HCT116 (cell line): ENCODE measurements at regions not wholly inside any gene's neighbourhood (a gene's known extent, or its start where the extent isn't known, plus 50 kb on each side); places are given as distances from the start of the nearest gene placed in this dataset.

Source experiments
- ATAC-seq: fragments of 200-7000 bp; cut with Tn5 transposase; 2 replicates; pipeline ENCODE4 v1.9.1; 2020; ENCODE audit warnings: mild to moderate bottlenecking, moderate library complexity
- BruUV-seq: library from RNA; stranded (reverse); fragments of 400-500 nt; replicated peaks from 2 replicates; lab custom pipeline; 2021; lab: Mats Ljungman, UMichigan
- CTCF ChIA-PET: fragments of 300-600 bp; sonication (Branson Sonifier 250); formaldehyde crosslinking; loops from one replicate; lab custom pipeline; 2021; ENCODE audit warnings: antibody characterized with exemption; lab: Charles Lee
- POLR2A ChIA-PET: fragments of 300-600, 350-600 bp; sonication (Branson Sonifier 250); formaldehyde crosslinking; loops from one replicate; lab custom pipeline; 2021; ENCODE audit warnings: antibody characterized with exemption; lab: Charles Lee
- RAD21 ChIA-PET, 2 experiments: fragments of 300-600 bp; sonication (Branson Sonifier 250); formaldehyde crosslinking; loops; one replicate each; lab custom pipeline; 2023; ENCODE audit warnings: low total read pairs in 2 of 2; ENCODE audit not compliant: uncharacterized antibody in 2 of 2, unreplicated experiment in 2 of 2, low non-redundant PET in 1 of 2; lab: Charles Lee
- DNase-seq: peaks from one replicate; pipeline ENCODE4 v3.0.0-alpha.2; 2010; ENCODE audit warnings: low read depth, low spot score
- H2AFZ ChIP-seq: fragments of 200-600 bp; shearing (Covaris generic), sonication (generic); 2 replicates; pipeline ENCODE4 v1.6.1; 2017; ENCODE audit warnings: low read depth, mixed run types, mixed read lengths, antibody characterized with exemption, low read length; ENCODE audit not compliant: poor library complexity, severe bottlenecking
- H3K27ac ChIP-seq: 2 replicates; pipeline ENCODE4 v1.5.1; 2012; ENCODE audit warnings: low read depth, low read length
- H3K27me3 ChIP-seq: fragments of 200-600 bp; sonication (generic); 2 replicates; pipeline ENCODE4 v1.6.1; 2016; ENCODE audit warnings: mixed run types, low read length, mixed read lengths; ENCODE audit not compliant: insufficient read depth
- H3K36me3 ChIP-seq, 2 experiments: fragments of 200-500 bp in 1 of 2; fragments of 200-600 bp in 1 of 2; sonication (Bioruptor generic) in 1 of 2; sonication (generic) in 1 of 2; 2 replicates each; pipeline versions ENCODE4 v1.5.1 to v1.6.1; 2014 to 2016; ENCODE audit warnings: low read length in 2 of 2, inconsistent platforms in 1 of 2, mixed read lengths in 1 of 2, mixed run types in 1 of 2; ENCODE audit not compliant: insufficient read depth in 2 of 2, control insufficient read depth in 1 of 2
- H3K4me1 ChIP-seq, 2 experiments: fragments of 200-600 bp in 1 of 2; sonication (generic) in 1 of 2; 2 replicates each; pipeline versions ENCODE4 v1.5.1 to v1.6.1; 2012 to 2017; ENCODE audit warnings: low read length in 2 of 2, inconsistent platforms in 1 of 2, mild to moderate bottlenecking in 1 of 2, mixed read lengths in 1 of 2, mixed run types in 1 of 2, moderate library complexity in 1 of 2; ENCODE audit not compliant: insufficient read depth in 2 of 2, control insufficient read depth in 1 of 2
- H3K4me2 ChIP-seq: fragments of 200-600 bp; sonication (generic); 2 replicates; pipeline ENCODE4 v1.6.1; 2017; ENCODE audit warnings: mixed run types, low read length, mixed read lengths
- H3K4me3 ChIP-seq, 2 experiments: fragments of 200-600 bp in 1 of 2; sonication (generic) in 1 of 2; replicated peaks in 1 of 2; 2 replicates each; pipeline ENCODE4 v1.5.1; 2011 to 2016; ENCODE audit warnings: low read length in 2 of 2, control low read depth in 1 of 2, low read depth in 1 of 2, mild to moderate bottlenecking in 1 of 2, mixed read lengths in 1 of 2, mixed run types in 1 of 2
- H3K79me2 ChIP-seq: fragments of 200-600 bp; sonication (generic); 2 replicates; pipeline ENCODE4 v1.6.1; 2017; ENCODE audit warnings: mild to moderate bottlenecking, mixed run types, low read length, moderate library complexity, mixed read lengths; ENCODE audit not compliant: insufficient read depth
- H3K9ac ChIP-seq: fragments of 200-600 bp; sonication (generic); 2 replicates; pipeline ENCODE4 v1.6.1; 2016; ENCODE audit warnings: low read length, mixed read lengths
- H3K9me2 ChIP-seq: fragments of 200-600 bp; sonication (generic), shearing (Covaris generic); 2 replicates; pipeline ENCODE4 v1.6.1; 2017; ENCODE audit warnings: mixed run types, mild to moderate bottlenecking, moderate library complexity; ENCODE audit not compliant: insufficient read depth
- H3K9me3 ChIP-seq, 2 experiments: fragments of 200-500 bp in 1 of 2; fragments of 200-600 bp in 1 of 2; sonication (Bioruptor generic) in 1 of 2; sonication (generic) in 1 of 2; 2 replicates each; pipeline ENCODE4 v1.6.1; 2014 to 2017; ENCODE audit warnings: low read length in 2 of 2, mixed read lengths in 2 of 2, inconsistent platforms in 1 of 2, low read depth in 1 of 2, mild to moderate bottlenecking in 1 of 2, mixed run types in 1 of 2, moderate library complexity in 1 of 2; ENCODE audit not compliant: control insufficient read depth in 1 of 2, insufficient read depth in 1 of 2
- H4K20me1 ChIP-seq: fragments of 200-600 bp; sonication (generic), shearing (Covaris generic); 2 replicates; pipeline ENCODE4 v1.6.1; 2017; ENCODE audit warnings: mixed run types, mild to moderate bottlenecking, moderate library complexity; ENCODE audit not compliant: insufficient read depth
- EGR1 ChIP-seq: IDR thresholded peaks from 2 replicates; pipeline ENCODE4 v1.6.1; 2012; ENCODE audit warnings: low read depth
- EZH2phosphoT487 ChIP-seq: fragments of 200-600 bp; IDR thresholded peaks from 2 replicates; pipeline ENCODE4 v1.6.1; 2018; ENCODE audit warnings: antibody characterized with exemption, borderline replicate concordance
- JUND ChIP-seq: IDR thresholded peaks from 2 replicates; pipeline ENCODE4 v1.6.1; 2012
- POLR2A ChIP-seq: IDR thresholded peaks from 2 replicates; pipeline ENCODE4 v1.7.0; 2011; ENCODE audit warnings: borderline replicate concordance; ENCODE audit not compliant: insufficient read depth, insufficient read length; ENCODE audit errors: extremely low read depth
- POLR2AphosphoS5 ChIP-seq: IDR thresholded peaks from 2 replicates; pipeline ENCODE4 v1.6.1; 2011; ENCODE audit warnings: mild to moderate bottlenecking, low read depth, low read length, moderate library complexity
- RAD21 ChIP-seq: IDR thresholded peaks from 2 replicates; pipeline ENCODE4 v1.6.1; 2012; ENCODE audit warnings: low read depth, mild to moderate bottlenecking
- SIN3A ChIP-seq: IDR thresholded peaks from 2 replicates; pipeline ENCODE4 v1.6.1; 2012; ENCODE audit warnings: low read depth
- ZFX ChIP-seq: fragments of 450-650 bp; IDR thresholded peaks from 2 replicates; pipeline ENCODE4 v1.6.1; 2017
- ZNF274 ChIP-seq: fragments of 200-500 bp; sonication (Bioruptor generic); IDR thresholded peaks from 2 replicates; pipeline ENCODE4 v1.6.1; 2014; ENCODE audit warnings: mild to moderate bottlenecking, low read depth, low read length, inconsistent platforms
- intact Hi-C: fragments of 100-400 bp; cut with micrococcal nuclease; formaldehyde crosslinking; loops from 2 replicates; pipeline ENCODE4 v1.10.0; 2022
- TF ChIP-seq, protein P1 (sequence below): IDR thresholded peaks from 2 replicates; pipeline ENCODE4 v1.6.1; 2012; ENCODE audit warnings: low read depth

DNA sequence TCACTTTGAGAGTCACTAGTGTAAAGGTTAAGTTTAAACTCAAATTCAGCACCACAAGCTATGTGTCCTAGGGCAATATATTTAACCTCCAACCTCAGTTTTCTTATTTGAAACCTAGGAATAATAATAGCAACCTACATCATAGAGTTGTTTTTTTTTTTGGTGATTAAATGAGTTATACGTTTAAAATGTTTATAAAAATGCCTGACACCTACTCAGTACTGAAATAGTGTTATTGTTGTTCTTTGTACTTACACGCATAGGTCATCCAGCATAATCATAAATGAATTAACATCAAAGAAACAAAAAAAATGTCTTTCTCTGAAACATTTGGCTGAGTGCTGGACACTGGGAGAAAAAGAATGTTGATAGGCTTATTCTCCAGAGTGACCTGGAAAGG, 266.8 kb upstream of the PRMT6 start:
- Histone ChIP-seq H3K27ac (no peak overlapping the region), H3K9me2 (no peaks in the 10 kb centered on the region), H2AFZ (no peak overlapping the region), H4K20me1 (no peaks in the 10 kb centered on the region), H3K9ac (no peak overlapping the region), H3K4me2 (no peak overlapping the region), H3K27me3 (no peaks in the 10 kb centered on the region), H3K4me1 (no peaks in the 10 kb centered on the region), H3K79me2 (no peaks in the 10 kb centered on the region), H3K36me3 (no peaks in the 10 kb centered on the region), H3K4me3 (no peak overlapping the region), H3K9me3 (peaks cover under 1 to 21% of the 10 kb centered on the region in 2 experiments; a peak in 2 of 4 replicates)
- RAD21 ChIA-PET = no interaction called here
- intact Hi-C loops = no loop called here
- TF ChIP-seq SIN3A (no peak), EGR1 (no peak), JUND (no peak), ZNF274 (no peak), POLR2A (no peak), POLR2AphosphoS5 (no peak), ZFX (no peak), EZH2phosphoT487 (no peak), RAD21 (no peak)
- TF ChIP-seq, protein P1, sequence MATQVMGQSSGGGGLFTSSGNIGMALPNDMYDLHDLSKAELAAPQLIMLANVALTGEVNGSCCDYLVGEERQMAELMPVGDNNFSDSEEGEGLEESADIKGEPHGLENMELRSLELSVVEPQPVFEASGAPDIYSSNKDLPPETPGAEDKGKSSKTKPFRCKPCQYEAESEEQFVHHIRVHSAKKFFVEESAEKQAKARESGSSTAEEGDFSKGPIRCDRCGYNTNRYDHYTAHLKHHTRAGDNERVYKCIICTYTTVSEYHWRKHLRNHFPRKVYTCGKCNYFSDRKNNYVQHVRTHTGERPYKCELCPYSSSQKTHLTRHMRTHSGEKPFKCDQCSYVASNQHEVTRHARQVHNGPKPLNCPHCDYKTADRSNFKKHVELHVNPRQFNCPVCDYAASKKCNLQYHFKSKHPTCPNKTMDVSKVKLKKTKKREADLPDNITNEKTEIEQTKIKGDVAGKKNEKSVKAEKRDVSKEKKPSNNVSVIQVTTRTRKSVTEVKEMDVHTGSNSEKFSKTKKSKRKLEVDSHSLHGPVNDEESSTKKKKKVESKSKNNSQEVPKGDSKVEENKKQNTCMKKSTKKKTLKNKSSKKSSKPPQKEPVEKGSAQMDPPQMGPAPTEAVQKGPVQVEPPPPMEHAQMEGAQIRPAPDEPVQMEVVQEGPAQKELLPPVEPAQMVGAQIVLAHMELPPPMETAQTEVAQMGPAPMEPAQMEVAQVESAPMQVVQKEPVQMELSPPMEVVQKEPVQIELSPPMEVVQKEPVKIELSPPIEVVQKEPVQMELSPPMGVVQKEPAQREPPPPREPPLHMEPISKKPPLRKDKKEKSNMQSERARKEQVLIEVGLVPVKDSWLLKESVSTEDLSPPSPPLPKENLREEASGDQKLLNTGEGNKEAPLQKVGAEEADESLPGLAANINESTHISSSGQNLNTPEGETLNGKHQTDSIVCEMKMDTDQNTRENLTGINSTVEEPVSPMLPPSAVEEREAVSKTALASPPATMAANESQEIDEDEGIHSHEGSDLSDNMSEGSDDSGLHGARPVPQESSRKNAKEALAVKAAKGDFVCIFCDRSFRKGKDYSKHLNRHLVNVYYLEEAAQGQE = no peak
- BruUV-seq = no TSS peak
- POLR2A ChIA-PET = no interaction called here
- DNase-seq (no peak), ATAC-seq (no peak)
- CTCF ChIA-PET = no interaction called here
